Immature natural killer cell (primary cell): ENCODE measurements at regions not wholly inside any gene's neighbourhood (a gene's known extent, or its start where the extent isn't known, plus 50 kb on each side); places are given as distances from the start of the nearest gene placed in this dataset.

ENCODE experiments used
- DNase-seq, 3 donors: peaks; one replicate each; pipeline ENCODE4 v3.0.0; 2022; ENCODE audit warnings: mixed read lengths in 1 of 3
- H3K27ac Mint-ChIP-seq, 6 donors: one replicate each; pipeline ENCODE4 v1.8.0; 2020; ENCODE audit warnings: mixed read lengths in 6 of 6, mild to moderate bottlenecking in 5 of 6, inconsistent platforms in 4 of 6, moderate library complexity in 3 of 6
- H3K27me3 Mint-ChIP-seq, 3 donors: one replicate each; pipeline ENCODE4 v1.8.0; 2020 to 2021; ENCODE audit warnings: low read depth in 3 of 3, mild to moderate bottlenecking in 3 of 3, mixed read lengths in 3 of 3, moderate library complexity in 3 of 3, inconsistent platforms in 1 of 3
- H3K36me3 Mint-ChIP-seq, 3 donors: one replicate each; pipeline ENCODE4 v1.8.0; 2020; ENCODE audit warnings: mixed read lengths in 3 of 3, inconsistent platforms in 2 of 3, mild to moderate bottlenecking in 2 of 3
- H3K4me1 Mint-ChIP-seq, 2 donors: one replicate each; pipeline ENCODE4 v1.8.0; 2020; ENCODE audit warnings: inconsistent platforms in 2 of 2, mild to moderate bottlenecking in 2 of 2, mixed read lengths in 2 of 2, moderate library complexity in 1 of 2
- H3K4me3 Mint-ChIP-seq, 5 donors: one replicate each; pipeline ENCODE4 v1.8.0; 2020; ENCODE audit warnings: mild to moderate bottlenecking in 5 of 5, mixed read lengths in 5 of 5, inconsistent platforms in 3 of 5, moderate library complexity in 3 of 5
- H3K9me3 Mint-ChIP-seq, 6 donors: one replicate each; pipeline ENCODE4 v1.8.0; 2020; ENCODE audit warnings: mild to moderate bottlenecking in 6 of 6, mixed read lengths in 6 of 6, inconsistent platforms in 4 of 6, moderate library complexity in 3 of 6

DNA sequence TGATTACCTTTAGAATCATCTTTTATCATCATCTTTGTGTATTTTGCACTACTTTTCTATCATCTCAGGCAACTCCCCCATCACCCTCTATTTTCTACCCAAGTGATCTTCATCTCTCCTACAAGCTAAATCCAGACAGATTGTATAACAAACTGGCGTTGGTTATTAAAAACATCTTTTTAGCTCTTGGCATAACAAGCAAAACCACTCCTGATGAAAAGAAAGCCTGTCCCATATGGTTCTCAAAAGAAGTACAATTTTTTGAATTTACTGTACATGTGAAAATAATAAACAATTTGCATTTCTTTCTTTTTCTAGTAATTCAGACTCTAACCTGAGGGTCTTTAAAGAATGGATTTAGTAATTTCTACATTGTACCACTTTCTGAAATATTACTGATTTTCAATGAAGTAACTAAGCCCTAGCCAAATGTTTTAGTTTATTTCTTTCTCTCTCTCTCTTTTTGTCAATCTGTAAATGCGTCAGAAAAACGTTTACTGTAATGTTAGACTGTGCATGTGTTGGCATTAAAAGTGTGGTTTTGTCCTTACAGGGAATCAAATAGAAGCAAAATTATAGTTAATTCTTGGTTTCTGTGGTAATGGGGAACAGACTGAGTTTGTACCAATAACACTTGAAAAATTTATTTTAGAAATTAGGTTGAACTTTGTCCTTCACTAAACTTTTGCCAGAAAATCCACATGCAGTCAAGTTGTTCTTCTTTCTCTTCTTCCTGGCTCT lies 52.5 kb upstream of the RPS23 start:
- DNase-seq: no peak
- no peaks in the 10 kb centered on the region for H3K4me1 Mint-ChIP-seq
- no peak overlapping the region for H3K27ac Mint-ChIP-seq
- no peaks in the 10 kb centered on the region for H3K36me3 Mint-ChIP-seq
- no peak overlapping the region for H3K4me3 Mint-ChIP-seq
- H3K9me3 Mint-ChIP-seq: peaks cover 0 to 1% (median 0%) of the 10 kb centered on the region in 6 donors
- H3K27me3 Mint-ChIP-seq: peaks cover 0 to 2% (median 2%) of the 10 kb centered on the region in 3 donors

GRCh38 chr5:82329393-82329792 lies 51.2 kb upstream of the RPS23 start:
- Mint-ChIP-seq H3K4me3 (no peak overlapping the region), H3K36me3 (no peaks in the 10 kb centered on the region), H3K4me1 (no peaks in the 10 kb centered on the region), H3K27me3 (peaks cover 0 to 2% (median under 1%) of the 10 kb centered on the region in 3 donors), H3K9me3 (peaks cover 0 to 1% (median 0%) of the 10 kb centered on the region in 6 donors), H3K27ac (no peak overlapping the region)
- DNase-seq: no peak
